Thoracic aorta (tissue), 2 donors: ENCODE measurements at regions not wholly inside any gene's neighbourhood (a gene's known extent, or its start where the extent isn't known, plus 50 kb on each side); places are given as distances from the start of the nearest gene placed in this dataset.

Source experiments
- ATAC-seq: fragments of 150-250 bp; one replicate; pipeline ENCODE4 v1.8.0; 2017; ENCODE audit warnings: low read depth; ENCODE audit not compliant: insufficient number of reproducible peaks, low FRiP score
- DNase-seq: peaks from one replicate; pipeline ENCODE4 v3.0.0-alpha.2; 2020; ENCODE audit warnings: low spot score
- H3K27ac ChIP-seq, 2 donors: fragments of 200-600 bp; sonication (generic); 1 replicate in 1 of 2; 2 replicates in 1 of 2; pipeline ENCODE4 v1.5.1; 2016; ENCODE audit warnings: mild to moderate bottlenecking in 2 of 2, moderate library complexity in 2 of 2
- H3K27me3 ChIP-seq: fragments of 200-600 bp; sonication (generic); replicated peaks from 2 replicates; pipeline ENCODE4 v1.6.0; 2016; ENCODE audit warnings: mild to moderate bottlenecking; ENCODE audit not compliant: insufficient read depth
- H3K36me3 ChIP-seq: fragments of 200-600 bp; sonication (generic); one replicate; pipeline ENCODE4 v1.5.1; 2016
- H3K4me1 ChIP-seq, 2 donors: fragments of 200-600 bp; sonication (generic); 1 replicate in 1 of 2; 2 replicates in 1 of 2; pipeline versions ENCODE4 v1.5.1 to v1.6.0; 2016; ENCODE audit warnings: low read depth in 2 of 2, mild to moderate bottlenecking in 1 of 2; ENCODE audit not compliant: control insufficient read depth in 1 of 2
- H3K4me3 ChIP-seq: fragments of 200-600 bp; sonication (generic); 2 replicates; pipeline ENCODE4 v1.5.1; 2016; ENCODE audit warnings: mild to moderate bottlenecking
- H3K9me3 ChIP-seq: fragments of 200-600 bp; sonication (generic); 2 replicates; pipeline ENCODE4 v1.5.1; 2016
- TF ChIP-seq, protein P1 (sequence below): fragments of 200-600 bp; sonication (generic); IDR thresholded peaks from one replicate; pipeline ENCODE4 v1.5.1; 2019; ENCODE audit warnings: antibody characterized with exemption

DNA sequence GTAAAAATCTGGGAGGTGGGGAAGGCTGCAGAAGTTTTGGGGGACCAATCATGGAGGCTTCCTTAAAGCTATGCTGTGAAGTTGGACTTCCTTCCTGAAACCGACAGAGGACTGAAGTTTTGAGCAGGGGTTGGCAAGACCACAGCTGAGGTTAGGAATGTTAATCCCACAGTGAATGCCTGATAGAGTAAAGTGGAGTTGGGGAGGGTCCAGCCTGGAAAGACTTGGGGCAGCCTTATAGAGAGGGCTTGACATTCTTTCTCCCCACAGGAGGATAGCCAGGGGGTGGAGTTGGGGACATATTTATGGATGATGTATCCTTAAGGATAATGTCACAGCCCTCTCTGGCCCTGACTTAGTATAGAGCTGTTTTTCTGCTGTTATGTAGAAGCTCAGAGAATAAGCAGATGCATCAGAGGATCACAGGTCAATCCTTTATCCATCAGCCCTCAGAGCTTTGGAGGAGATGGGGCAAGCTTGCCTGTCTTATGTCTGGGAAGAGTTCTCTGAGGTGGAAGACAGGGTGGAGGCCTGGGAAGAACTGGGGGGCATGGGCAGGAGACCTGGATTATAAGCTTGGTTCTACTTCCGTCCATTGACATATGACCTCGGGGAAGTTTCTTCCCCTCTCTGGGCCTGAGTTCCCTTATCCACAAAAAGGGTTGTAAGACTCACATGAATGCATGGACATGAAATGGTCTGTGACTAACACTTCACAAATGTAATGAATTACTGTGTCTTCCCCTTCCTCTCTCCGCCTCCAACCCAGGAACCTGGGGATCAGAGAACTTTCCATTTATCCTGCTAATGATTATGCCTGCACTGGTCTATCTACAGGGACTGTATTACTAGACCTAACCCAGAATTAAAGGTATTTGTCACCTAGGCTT is 317.8 kb downstream of the MIAT start:
- H3K36me3 ChIP-seq, result no peaks in the 10 kb centered on the region
- TF ChIP-seq, protein P1, sequence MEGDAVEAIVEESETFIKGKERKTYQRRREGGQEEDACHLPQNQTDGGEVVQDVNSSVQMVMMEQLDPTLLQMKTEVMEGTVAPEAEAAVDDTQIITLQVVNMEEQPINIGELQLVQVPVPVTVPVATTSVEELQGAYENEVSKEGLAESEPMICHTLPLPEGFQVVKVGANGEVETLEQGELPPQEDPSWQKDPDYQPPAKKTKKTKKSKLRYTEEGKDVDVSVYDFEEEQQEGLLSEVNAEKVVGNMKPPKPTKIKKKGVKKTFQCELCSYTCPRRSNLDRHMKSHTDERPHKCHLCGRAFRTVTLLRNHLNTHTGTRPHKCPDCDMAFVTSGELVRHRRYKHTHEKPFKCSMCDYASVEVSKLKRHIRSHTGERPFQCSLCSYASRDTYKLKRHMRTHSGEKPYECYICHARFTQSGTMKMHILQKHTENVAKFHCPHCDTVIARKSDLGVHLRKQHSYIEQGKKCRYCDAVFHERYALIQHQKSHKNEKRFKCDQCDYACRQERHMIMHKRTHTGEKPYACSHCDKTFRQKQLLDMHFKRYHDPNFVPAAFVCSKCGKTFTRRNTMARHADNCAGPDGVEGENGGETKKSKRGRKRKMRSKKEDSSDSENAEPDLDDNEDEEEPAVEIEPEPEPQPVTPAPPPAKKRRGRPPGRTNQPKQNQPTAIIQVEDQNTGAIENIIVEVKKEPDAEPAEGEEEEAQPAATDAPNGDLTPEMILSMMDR, result no peak
- H3K4me1 ChIP-seq, result peaks cover 0 to 2% of the 10 kb centered on the region in 2 donors
- no peaks in the 10 kb centered on the region for H3K27me3 ChIP-seq
- DNase-seq (no peak), ATAC-seq (no peak)
- no peaks in the 10 kb centered on the region for H3K9me3 ChIP-seq
- no peak overlapping the region for H3K27ac ChIP-seq
- no peak overlapping the region for H3K4me3 ChIP-seq

DNA sequence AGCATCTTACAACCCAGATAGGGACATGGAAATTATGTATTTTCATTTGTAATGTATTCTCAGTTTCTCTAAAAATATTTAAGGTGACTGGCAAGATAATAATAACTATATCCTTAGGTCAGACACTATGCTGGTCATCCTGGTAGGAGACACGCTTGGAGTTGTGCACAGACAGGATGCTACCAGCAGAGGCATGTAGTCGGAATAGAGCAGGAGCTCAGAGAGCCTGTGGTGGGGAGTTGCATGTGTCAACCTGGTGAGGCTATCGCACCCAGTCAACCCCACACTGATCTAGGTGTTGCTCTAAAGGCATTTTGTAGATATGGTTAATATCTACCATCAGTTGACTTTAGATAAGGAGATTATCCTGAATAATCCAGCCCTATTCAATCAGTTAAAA is 318.5 kb downstream of the MIAT start:
- ATAC-seq, result no peak
- no peak for DNase-seq
- no peaks in the 10 kb centered on the region for H3K36me3 ChIP-seq

DNA sequence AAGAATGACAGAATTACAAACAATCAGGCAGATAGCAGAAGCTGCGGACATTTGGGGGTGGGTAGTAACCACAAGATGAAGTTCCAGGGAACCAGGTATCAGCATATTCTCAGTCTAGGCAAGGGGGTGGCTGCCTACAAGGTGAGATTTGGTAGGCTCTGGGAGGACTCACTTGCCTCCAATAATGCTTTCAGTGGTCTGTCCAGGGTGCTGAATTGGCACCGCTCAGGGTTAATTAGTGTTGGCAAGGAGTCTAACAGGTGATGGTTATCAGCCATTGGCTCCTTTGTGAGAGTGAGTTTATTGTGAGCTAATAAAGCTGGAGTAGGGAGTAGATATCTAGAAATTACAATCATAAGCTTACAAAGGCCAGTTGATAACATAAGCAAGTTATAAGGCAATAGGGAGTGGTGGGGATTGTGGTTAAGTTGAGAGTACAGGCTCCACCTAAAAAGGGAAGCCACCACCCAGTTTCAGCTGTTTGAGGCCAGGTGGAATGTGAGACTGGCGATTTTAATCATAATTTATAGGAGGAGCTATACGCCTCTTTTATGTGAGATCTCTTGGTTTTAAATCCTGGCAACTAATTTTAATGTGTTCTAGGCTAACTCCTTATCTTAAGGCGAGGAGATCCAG is 320.5 kb downstream of the MIAT start:
- Histone ChIP-seq H3K27ac (no peak overlapping the region), H3K9me3 (no peaks in the 10 kb centered on the region), H3K27me3 (no peaks in the 10 kb centered on the region), H3K4me3 (no peak overlapping the region), H3K36me3 (no peaks in the 10 kb centered on the region), H3K4me1 (peaks cover 0 to 29% of the 10 kb centered on the region in 2 donors)
- ATAC-seq (no peak), DNase-seq (no peak)
- TF ChIP-seq, protein P1, result no peak

More for the DNA sequence above, 318.5 kb downstream of the MIAT start:
- Histone ChIP-seq H3K9me3 (no peaks in the 10 kb centered on the region), H3K4me3 (no peak overlapping the region), H3K27me3 (no peaks in the 10 kb centered on the region), H3K4me1 (peaks cover 0 to 9% of the 10 kb centered on the region in 2 donors), H3K27ac (no peak overlapping the region)
- TF ChIP-seq, protein P1, result no peak

DNA sequence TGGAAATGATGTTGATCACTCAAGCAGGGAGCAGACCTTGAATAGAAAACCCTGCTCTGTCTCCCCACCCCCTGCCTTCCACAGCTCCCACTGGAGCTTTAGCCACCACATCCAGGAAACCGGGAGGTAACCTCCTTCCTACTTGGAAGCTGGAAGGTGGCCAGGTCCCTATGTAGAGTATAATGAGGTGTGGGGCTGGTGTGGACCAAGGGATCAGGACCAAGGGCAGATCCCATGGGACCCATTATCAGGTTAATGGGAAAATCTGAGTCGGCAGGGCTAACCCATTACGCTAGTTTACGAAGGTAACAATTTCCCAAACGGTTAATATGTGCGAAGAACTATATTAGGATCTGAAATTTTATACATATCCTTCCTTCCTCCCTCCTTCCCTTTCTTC is 321.9 kb downstream of the MIAT start:
- Histone ChIP-seq H3K9me3 (no peaks in the 10 kb centered on the region), H3K27me3 (no peaks in the 10 kb centered on the region), H3K36me3 (no peaks in the 10 kb centered on the region), H3K4me3 (no peak overlapping the region), H3K27ac (no peak overlapping the region), H3K4me1 (peaks cover 0 to 38% of the 10 kb centered on the region in 2 donors)
- no peak for DNase-seq
- ATAC-seq, result no peak
- TF ChIP-seq, protein P1, result no peak

DNA sequence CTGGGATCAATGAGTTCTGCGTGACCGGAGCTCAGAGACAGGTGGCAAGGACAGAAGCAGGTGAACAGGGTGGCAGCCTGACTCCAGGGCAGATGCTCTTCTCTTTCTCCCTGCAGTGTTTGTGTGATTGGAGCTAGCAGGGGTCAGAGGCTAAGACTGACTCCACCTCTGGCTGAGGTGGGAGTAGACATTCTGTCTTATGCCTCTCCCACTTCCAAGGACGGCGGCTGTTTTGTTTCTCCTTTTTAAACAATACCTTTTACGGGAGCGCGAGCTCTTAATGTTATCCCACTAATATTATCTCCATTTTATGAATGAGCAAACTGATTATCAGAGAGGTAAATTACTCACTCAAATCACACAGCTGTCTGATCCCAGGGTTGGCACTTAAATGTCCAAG is 323.7 kb downstream of the MIAT start:
- DNase-seq, result no peak

More for the DNA sequence above, 323.7 kb downstream of the MIAT start:
- no peak for ATAC-seq
- Histone ChIP-seq H3K4me3 (peak overlapping the region; percentile 0), H3K9me3 (no peaks in the 10 kb centered on the region), H3K27ac (peak overlapping the region; percentile 27 to 63), H3K36me3 (no peaks in the 10 kb centered on the region), H3K27me3 (no peaks in the 10 kb centered on the region), H3K4me1 (peaks cover 0 to 38% of the 10 kb centered on the region in 2 donors)
- TF ChIP-seq, protein P1, result no peak
